PFSK-1 (cell line): ENCODE measurements at regions not wholly inside any gene's neighbourhood (a gene's known extent, or its start where the extent isn't known, plus 50 kb on each side); places are given as distances from the start of the nearest gene placed in this dataset.

Experiments
- POLR2AphosphoS5 ChIP-seq: IDR thresholded peaks from 2 replicates; pipeline ENCODE4 v1.6.1; 2012; ENCODE audit warnings: low read depth, mild to moderate bottlenecking, control low read depth, low read length, moderate library complexity
- SIN3A ChIP-seq: IDR thresholded peaks from 2 replicates; pipeline ENCODE4 v1.6.1; 2012; ENCODE audit warnings: mild to moderate bottlenecking, low read length, moderate library complexity, borderline replicate concordance; ENCODE audit not compliant: insufficient read depth
- TAF1 ChIP-seq: IDR thresholded peaks from 2 replicates; pipeline ENCODE4 v1.6.1; 2012; ENCODE audit warnings: low read length, control low read depth, borderline replicate concordance; ENCODE audit not compliant: insufficient read depth

DNA sequence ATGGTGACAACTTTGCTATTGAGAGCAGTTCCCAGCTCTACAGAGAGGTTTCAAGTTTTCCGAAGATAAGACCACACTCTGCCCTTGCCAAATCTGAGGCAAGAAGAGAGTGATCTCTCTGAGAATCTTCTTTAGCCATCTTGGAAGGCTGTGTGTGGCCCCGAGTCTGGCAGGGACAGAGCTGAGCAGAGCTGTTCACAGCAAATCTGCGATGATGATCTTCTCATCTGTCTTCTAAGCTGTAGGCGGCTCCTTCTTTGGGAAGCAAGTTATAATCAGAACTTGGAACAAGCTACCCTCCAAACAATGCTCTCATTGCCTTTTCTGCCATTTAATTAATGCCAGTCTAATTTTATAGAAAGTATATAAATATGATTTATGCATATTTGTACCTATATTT, 379.0 kb upstream of the MEF2C start:
- TF ChIP-seq SIN3A = no peak
- TF ChIP-seq POLR2AphosphoS5 = no peak
- no peak for TF ChIP-seq TAF1
